CMK (cell line): ENCODE measurements at regions not wholly inside any gene's neighbourhood (a gene's known extent, or its start where the extent isn't known, plus 50 kb on each side); places are given as distances from the start of the nearest gene placed in this dataset.
"Not testable (repeated sequence)": the region's sequence is repeated elsewhere in the genome, so short reads cannot be mapped to it uniquely, and the experiment has no call there.

Source experiments
- DNase-seq: peaks from one replicate; pipeline ENCODE4 v3.0.0-alpha.2; 2010; ENCODE audit warnings: low read depth

GRCh38 chr17:77619851-77620250 is 338.7 kb upstream of the TNRC6C start:
- no peak for DNase-seq

DNA sequence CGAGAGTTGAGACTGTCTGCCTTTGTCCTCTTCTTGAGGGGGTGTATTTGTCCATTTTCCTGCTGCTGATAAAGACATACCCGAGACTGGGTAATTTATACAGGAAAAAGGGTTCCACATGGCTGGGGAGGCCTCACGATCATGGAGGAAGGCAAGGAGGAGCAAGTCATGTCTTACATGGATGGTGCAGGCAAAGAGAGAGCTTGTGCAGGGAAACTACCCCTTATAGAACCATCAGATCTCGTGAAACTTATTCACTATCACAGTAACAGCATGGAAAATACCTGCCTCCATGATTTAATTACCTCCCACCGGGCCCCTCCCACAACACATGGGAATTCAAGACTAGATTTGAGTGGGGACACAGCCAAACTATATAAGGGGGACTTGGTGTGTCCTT is 338.2 kb upstream of the TNRC6C start:
- DNase-seq = no peak

GRCh38 chr17:77622084-77622483 is 336.4 kb upstream of the TNRC6C start:
- not testable (repeated sequence) for DNase-seq

DNA sequence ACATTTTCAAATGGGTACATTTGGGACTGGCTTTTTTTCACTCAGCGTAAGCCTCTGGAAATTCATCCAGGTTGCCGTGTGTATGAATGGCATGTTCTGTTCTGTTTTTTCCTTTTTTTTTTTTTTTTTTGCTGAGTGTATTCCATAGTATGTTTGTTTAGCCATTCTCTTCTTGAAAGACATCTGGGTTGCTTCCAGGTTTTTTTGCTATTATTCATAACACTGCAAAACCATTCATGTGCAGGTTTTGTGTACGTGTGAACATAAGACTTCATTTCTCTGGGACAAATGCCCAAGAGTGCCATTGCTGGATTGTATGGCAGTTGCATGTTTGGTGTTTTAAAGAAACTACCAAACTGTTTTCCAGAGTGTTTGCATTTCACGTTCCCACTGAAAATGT is 335.9 kb upstream of the TNRC6C start:
- DNase-seq = no peak

DNA sequence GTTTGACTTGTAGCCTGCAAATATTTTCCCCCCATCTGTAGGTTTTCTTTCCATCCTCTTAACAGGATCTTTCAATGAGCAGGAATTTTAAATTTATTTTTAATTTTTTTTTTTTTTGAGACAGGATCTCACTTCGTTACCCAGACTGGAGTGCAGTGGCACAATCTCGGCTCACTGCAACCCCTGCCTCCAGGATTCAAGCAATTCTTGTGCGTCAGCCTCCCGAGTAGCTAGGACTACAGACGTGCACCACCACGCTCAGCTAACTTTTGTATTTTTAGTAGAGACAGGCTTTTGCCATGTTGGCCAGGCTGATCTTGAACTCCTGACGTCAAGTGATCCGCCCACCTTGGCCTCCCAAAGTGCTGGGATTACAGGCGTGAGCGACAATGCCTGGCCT is 335.2 kb upstream of the TNRC6C start:
- DNase-seq = not testable (repeated sequence)

DNA sequence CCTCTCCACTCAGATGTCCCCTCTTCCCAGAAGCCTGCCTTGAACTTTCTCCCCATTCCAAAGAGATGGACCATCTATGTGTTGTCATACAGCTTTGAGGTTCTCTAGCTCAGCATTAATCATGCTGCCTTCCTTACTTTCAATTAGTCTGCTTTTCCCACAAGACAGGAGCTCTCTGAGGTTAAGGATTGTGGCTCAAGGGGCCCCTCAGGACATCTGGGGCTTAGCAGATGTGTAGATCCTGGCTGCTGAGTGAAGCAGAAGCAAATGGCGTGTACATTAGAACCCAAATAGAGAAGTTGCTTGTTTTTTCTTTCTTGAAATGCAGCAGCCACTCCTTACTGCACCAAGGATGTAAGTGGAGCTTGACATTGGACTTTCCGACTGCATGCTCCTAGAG is 330.5 kb upstream of the TNRC6C start:
- no peak for DNase-seq

DNA sequence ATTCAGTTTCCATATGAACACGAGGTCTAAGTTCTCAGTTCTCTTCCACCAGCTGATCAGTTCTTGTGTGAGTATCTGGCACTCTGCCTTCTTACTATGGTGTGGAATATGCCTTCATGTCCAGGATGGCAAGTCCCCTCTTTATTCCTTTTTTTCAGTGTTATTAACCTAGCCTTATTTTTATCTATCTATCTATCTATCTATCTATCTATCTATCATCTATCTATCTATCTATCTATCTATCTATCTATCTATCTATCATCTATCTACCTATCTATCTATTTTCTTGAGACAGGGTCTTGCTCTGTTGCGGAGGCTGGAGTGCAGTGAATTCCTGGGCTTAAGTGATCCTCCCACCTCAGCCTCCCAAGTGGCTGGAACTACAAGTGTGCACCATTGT is 329.2 kb upstream of the TNRC6C start:
- not testable (repeated sequence) for DNase-seq

DNA sequence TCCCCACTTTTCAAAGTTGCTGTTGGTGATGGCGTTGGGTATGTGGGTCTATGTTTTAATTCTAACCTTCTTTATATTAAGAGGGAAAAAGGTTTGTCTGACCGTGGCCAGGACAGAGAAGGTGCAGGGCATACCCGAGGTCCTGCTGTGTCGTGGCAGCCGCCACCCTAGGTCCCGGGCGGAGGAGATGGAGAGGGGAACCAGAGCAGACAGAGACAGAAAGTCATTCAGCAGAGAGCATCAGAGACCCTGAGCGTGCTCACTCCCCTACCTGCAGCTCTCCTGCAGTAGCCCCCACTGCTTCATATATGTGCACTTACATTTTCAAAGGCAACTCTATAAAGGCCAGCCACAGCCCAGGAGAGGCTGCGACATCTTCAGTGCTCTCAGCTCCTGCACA is 327.2 kb upstream of the TNRC6C start:
- no peak for DNase-seq

DNA sequence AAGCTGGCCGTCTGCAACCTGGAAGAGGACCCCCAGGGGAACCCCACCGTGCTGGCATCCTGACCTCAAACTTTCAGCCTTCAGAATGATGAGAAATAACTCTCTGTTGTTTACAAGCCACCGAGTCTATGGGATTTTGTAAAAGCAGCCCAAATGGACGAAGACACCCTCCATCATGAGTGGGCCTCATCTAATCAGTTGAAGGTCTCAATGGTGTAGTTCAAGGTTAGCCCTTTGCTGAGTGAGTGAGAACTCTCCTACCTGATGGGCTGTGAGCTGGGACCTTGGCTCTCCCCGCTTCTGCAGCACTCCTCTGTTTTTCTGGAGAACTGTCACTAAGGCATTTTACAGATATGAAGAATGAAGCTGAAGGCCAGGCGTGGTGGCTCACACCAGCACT is 325.9 kb upstream of the TNRC6C start:
- no peak for DNase-seq

- no peak for DNase-seq
These were observed 323.8 kb upstream of the TNRC6C start for GRCh38 chr17:77634710-77635109.

DNA sequence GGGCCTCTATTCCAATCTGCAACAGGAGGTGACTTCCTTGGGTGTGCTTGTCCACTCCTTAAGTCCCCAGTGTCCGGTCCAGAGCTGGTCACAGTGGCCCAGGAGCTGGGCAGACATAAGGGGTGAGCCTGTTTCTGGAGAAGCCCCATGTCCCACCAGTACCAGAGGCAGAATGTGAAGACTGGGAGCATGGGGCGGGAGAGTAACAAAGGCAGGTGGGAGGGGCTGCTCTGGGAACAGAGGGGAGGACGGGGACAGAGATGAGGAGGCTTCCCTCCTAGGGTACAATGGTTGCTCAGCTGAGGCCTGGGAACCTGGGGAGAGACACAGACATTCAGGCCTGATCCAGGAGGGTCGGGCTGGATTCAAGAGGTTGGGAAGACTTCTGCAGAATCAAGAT is 323.3 kb upstream of the TNRC6C start:
- DNase-seq = no peak

DNA sequence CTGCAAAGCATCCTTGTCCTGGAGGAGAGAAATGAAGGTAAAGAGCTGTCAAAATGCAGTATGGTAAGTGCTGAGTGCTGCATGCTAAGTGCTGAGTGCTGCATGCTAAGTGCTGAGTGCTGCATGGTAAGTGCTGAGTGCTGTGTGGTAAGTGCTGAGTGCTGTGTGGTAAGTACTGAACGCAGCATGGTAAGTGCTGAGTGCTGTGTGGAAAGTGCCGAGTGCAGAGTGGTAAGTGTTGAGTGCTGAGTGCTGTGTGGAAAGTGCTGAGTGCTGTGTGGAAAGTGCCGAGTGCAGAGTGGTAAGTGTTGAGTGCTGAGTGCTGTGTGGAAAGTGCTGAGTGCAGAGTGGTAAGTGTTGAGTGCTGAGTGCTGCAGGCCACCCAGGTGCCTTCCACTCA is 322.7 kb upstream of the TNRC6C start:
- DNase-seq = not testable (repeated sequence)

GRCh38 chr17:77636835-77637817 is 321.4 kb upstream of the TNRC6C start:
- no peak for DNase-seq

DNA sequence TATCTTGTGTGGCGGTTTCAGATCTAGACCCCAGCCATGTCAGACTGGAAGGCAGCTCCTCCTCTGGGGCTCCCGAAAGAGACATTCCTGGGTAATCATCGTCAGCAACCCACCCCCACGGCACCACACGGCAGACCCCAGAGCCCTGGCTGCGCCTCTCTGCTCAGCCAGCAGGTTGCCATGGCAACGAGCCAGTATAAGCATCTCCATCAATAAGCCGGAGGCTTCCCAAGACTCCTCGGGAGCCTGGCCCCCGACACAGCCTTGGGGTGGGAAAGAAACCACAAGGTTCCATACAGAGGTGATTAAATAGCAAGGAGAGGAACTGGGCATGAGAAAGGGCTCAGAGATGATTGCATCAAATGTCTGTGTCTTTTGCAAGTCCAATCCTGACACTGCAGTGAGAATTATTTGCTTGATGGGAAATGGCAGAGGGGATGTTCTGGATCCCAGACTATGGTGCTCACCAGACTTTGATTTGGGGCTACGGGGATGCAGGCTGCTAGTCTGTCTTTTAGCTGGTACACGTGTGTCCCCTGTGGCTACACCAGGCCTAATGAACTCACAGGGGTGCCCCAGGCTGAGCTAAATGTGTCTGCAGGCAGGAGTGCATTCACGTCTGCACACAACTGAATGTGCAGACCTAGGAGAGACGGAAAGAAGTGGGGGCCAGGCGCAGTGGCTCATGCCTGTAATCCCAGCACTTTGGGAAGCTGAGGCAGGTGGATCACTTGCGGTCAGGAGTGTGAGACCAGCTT is 320.5 kb upstream of the TNRC6C start:
- no peak for DNase-seq

- DNase-seq = no peak
These were observed 318.3 kb upstream of the TNRC6C start for GRCh38 chr17:77640252-77640651.

DNA sequence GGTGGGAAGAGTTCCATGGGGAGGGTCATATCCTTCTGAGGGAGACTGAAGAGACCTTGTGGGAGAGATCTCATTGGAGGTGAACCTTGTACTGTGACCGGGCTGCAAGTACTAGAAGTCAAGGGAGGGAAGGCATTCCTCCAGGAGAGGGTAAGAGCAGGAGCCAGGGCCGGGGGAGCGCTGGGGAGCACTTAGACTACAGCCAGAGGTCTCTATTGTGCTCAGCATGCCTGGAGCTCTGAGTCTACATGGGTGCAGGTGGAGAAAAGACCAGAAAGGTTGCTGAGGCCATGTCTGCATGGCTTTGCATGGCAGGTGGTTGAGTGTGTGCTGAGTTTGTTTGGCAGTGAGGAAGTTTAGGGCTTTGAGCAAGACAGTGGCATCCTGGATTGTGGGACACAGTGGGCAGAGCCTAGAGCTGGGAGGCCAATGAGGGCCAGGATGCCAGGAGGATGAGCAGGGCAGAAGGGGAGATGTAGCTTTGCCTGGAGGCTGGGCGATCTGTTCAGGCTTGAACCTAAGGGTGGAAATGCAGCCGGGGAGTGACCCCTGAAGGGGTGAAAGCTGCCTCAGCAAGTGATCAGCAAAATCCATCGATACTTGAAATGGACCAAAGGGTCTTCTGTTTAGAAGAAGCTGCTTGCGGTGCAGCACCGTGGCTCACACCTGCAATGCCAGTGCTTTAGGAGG is 317.4 kb upstream of the TNRC6C start:
- no peak for DNase-seq

DNA sequence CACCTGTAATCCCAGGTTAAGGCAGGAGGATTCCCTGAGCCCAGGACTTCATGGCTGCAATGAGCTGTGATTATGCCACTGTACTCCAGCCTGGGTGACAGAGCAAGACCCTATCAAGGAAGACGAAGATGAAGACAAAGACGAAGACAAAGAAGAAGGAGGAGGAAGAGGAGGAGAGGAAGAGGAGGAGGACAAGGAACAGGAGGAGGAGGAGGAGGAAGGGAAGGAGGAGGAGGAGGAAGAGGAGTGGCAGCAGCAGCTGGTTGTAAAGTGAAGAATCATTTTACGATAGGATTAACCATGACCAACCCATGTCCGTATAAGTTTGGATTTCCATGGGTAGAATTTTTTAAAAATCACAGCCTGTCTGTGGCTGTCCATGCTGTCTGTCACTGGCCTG is 316.8 kb upstream of the TNRC6C start:
- DNase-seq = no peak

GRCh38 chr17:77644181-77645071 is 314.1 kb upstream of the TNRC6C start:
- DNase-seq = no peak

- no peak for DNase-seq
These were observed 313.1 kb upstream of the TNRC6C start for GRCh38 chr17:77645072-77646045.

GRCh38 chr17:77646046-77646430 is 312.5 kb upstream of the TNRC6C start:
- no peak for DNase-seq
